Neural crest cell (in vitro differentiated cells): ENCODE measurements at regions not wholly inside any gene's neighbourhood (a gene's known extent, or its start where the extent isn't known, plus 50 kb on each side); places are given as distances from the start of the nearest gene placed in this dataset.

Source experiments
- DNase-seq: peaks from one replicate; pipeline ENCODE4 v3.0.0; 2021; ENCODE audit warnings: low read depth, mixed read lengths, low spot score
- H3K27ac Mint-ChIP-seq: one replicate; pipeline ENCODE4 v1.8.0; 2021; ENCODE audit warnings: mild to moderate bottlenecking, mixed read lengths; ENCODE audit not compliant: unreplicated experiment
- H3K27me3 Mint-ChIP-seq: 2 replicates; pipeline ENCODE4 v1.8.0; 2021; ENCODE audit warnings: low read depth, mild to moderate bottlenecking, mixed read lengths
- H3K36me3 Mint-ChIP-seq: 2 replicates; pipeline ENCODE4 v1.8.0; 2021; ENCODE audit warnings: low read depth, mild to moderate bottlenecking, mixed read lengths
- H3K4me1 Mint-ChIP-seq: 2 replicates; pipeline ENCODE4 v1.8.0; 2021; ENCODE audit warnings: mixed read lengths
- H3K4me3 Mint-ChIP-seq: one replicate; pipeline ENCODE4 v1.8.0; 2021; ENCODE audit warnings: mild to moderate bottlenecking, mixed read lengths
- H3K9me3 Mint-ChIP-seq: 2 replicates; pipeline ENCODE4 v1.8.0; 2021; ENCODE audit warnings: mixed read lengths
- TF ChIP-seq, protein P1 (sequence below): fragments of 200-600 bp; sonication (generic); conservative IDR thresholded peaks from 2 replicates; pipeline ENCODE4 v1.5.0; 2021; ENCODE audit warnings: antibody characterized with exemption, mild to moderate bottlenecking

DNA sequence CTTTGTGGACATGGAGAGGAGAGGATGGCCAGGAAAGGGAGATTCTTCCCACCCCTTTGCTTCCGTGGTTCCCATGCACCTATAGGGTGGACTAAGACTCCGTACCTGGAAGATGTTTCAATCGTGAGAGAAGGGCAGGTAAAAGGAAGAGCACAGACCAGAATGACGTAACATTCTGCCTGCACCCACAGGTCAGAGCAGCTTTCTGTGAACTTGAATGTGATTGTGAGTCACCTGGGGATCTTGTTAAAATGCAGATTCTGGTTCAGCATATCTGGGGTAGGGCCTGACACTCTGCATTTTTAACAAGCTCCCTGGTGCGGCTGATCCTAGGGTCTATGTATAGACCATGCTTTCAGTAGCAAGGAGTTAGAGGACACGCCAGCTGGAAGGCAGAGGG lies 164.1 kb upstream of the SGK1 start:
- Mint-ChIP-seq H3K36me3 (no peaks in the 10 kb centered on the region), H3K4me3 (no peak overlapping the region), H3K9me3 (peaks cover 4% of the 10 kb centered on the region), H3K27ac (no peak overlapping the region), H3K27me3 (no peaks in the 10 kb centered on the region), H3K4me1 (peaks cover 13% of the 10 kb centered on the region)
- TF ChIP-seq, protein P1, sequence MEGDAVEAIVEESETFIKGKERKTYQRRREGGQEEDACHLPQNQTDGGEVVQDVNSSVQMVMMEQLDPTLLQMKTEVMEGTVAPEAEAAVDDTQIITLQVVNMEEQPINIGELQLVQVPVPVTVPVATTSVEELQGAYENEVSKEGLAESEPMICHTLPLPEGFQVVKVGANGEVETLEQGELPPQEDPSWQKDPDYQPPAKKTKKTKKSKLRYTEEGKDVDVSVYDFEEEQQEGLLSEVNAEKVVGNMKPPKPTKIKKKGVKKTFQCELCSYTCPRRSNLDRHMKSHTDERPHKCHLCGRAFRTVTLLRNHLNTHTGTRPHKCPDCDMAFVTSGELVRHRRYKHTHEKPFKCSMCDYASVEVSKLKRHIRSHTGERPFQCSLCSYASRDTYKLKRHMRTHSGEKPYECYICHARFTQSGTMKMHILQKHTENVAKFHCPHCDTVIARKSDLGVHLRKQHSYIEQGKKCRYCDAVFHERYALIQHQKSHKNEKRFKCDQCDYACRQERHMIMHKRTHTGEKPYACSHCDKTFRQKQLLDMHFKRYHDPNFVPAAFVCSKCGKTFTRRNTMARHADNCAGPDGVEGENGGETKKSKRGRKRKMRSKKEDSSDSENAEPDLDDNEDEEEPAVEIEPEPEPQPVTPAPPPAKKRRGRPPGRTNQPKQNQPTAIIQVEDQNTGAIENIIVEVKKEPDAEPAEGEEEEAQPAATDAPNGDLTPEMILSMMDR = no peak
- DNase-seq = no peak

DNA sequence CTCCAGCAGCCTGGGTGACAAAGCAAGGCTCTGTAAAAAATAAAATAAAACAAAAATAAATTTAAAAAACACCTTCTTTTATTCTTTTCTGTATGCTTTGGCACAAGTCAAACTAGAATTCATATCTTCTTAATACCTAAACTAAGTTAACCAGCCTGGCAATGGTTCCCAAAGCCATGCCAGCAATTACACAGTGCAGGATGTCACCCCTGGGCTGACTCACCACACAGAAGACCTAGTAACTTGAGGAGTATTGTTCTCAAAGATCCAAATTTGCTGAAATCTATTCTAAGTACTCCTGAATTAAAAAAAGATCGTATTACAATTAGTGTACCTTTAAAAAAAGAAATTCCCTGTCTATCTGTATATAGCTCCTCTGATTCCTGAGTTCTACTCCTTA lies 162.7 kb upstream of the SGK1 start:
- no peak for DNase-seq
- TF ChIP-seq, protein P1 = no peak
- H3K27ac Mint-ChIP-seq = no peak overlapping the region
- peaks cover 4% of the 10 kb centered on the region for H3K9me3 Mint-ChIP-seq
- no peak overlapping the region for H3K4me3 Mint-ChIP-seq
- H3K27me3 Mint-ChIP-seq = no peaks in the 10 kb centered on the region
- H3K36me3 Mint-ChIP-seq = no peaks in the 10 kb centered on the region
- peaks cover 13% of the 10 kb centered on the region for H3K4me1 Mint-ChIP-seq

DNA sequence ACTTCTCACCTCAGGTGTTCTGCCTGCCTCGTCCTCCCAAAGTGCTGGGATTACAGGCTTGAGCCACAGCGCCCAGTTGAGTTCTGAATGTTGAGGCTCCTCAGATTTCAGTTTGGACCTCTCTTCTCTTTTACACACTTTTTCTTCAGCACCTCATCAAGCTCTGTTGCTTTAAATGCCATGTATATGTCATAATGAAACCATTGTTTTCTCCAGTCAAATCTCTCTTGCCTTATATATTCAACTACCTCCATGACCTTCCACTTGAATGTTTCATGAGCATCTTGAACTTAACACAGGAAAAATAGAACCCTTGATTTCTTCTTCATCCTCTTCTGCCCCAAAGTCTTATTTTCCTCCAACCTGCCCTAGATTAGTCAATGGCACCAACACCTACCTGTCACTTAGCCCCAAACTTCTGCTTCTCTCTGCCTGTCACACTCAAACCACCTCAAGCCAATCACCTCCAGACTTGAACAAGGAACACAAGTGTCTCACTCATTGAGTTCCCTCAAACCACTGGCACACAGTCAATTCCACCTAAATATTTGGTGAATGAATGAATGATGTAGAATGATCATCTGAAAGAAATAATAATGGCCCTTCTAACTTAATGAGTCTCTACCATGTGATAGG lies 161.0 kb upstream of the SGK1 start:
- TF ChIP-seq, protein P1 = no peak
- H3K27ac Mint-ChIP-seq = no peak overlapping the region

DNA sequence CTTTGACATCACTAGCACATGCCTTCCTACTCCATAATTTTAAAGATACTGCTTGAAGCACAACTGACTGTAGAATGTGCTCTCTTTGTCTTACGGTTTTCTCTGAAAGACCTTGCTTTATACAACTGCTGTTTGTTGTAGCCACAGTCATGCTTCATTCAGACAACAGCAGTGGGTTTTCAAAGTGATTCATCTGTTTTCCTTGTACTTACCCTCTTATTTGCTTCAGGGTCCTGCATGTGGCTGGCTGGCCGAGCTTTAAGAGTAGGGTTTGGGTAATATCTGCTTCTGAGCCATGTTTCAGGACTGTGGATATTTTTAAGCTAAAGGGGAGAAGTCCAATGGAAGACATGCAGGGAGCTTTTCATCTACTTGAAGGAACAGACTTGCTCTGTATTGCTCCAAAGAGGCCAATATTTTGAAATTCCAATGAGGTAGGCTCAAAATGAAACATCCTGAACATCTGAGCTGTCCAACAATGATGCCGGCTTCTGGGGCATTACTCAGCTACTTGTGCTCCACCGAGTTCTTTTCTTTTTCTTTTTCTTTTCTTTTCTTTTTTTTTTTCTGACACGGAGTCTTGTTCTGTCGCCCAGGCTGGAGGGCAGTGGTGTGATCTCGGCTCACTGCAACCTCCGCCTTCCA lies 160.2 kb upstream of the SGK1 start:
- peaks cover 13% of the 10 kb centered on the region for H3K4me1 Mint-ChIP-seq
- DNase-seq = no peak
- H3K4me3 Mint-ChIP-seq = no peak overlapping the region
- H3K36me3 Mint-ChIP-seq = no peaks in the 10 kb centered on the region
- no peak overlapping the region for H3K27ac Mint-ChIP-seq
- H3K27me3 Mint-ChIP-seq = no peaks in the 10 kb centered on the region
- peaks cover 4% of the 10 kb centered on the region for H3K9me3 Mint-ChIP-seq
- TF ChIP-seq, protein P1 = no peak

More for the DNA sequence above, 161.0 kb upstream of the SGK1 start:
- H3K27me3 Mint-ChIP-seq = no peaks in the 10 kb centered on the region
- peaks cover 4% of the 10 kb centered on the region for H3K9me3 Mint-ChIP-seq
- no peak for DNase-seq
- H3K36me3 Mint-ChIP-seq = no peaks in the 10 kb centered on the region
- peaks cover 13% of the 10 kb centered on the region for H3K4me1 Mint-ChIP-seq
- no peak overlapping the region for H3K4me3 Mint-ChIP-seq

DNA sequence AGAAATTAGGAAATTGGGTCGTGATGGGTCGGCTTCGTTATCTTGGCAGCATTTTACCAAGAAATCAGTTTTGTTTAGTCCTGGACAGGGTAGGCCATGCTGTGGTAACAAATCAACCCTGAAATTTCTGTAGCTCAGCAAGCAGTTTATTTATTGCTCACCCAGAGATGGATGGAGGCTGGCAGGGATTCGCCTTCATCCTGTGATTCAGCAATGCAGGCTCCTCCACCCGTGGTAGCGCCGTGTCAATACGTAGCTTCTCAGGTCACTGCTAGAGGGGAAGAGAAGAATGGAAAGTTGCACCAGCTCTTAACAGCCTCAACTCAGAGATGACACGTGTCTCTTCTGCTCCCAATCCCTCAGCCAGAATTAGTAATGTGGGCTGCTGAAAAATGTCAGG lies 157.0 kb upstream of the SGK1 start:
- H3K9me3 Mint-ChIP-seq = peaks cover 4% of the 10 kb centered on the region
- peaks cover 13% of the 10 kb centered on the region for H3K4me1 Mint-ChIP-seq
- H3K4me3 Mint-ChIP-seq = no peak overlapping the region
- H3K27ac Mint-ChIP-seq = no peak overlapping the region
- H3K36me3 Mint-ChIP-seq = no peaks in the 10 kb centered on the region
- TF ChIP-seq, protein P1 = no peak
- H3K27me3 Mint-ChIP-seq = no peaks in the 10 kb centered on the region
- DNase-seq = no peak
